Neutrophil (primary cell): ENCODE measurements at regions not wholly inside any gene's neighbourhood (a gene's known extent, or its start where the extent isn't known, plus 50 kb on each side); places are given as distances from the start of the nearest gene placed in this dataset.

ENCODE experiments used
- H3K27ac ChIP-seq: fragments of 200-600 bp; sonication (generic); 2 replicates; pipeline ENCODE4 v1.5.1; 2016; ENCODE audit warnings: mild to moderate bottlenecking, moderate library complexity
- H3K27me3 ChIP-seq: fragments of 200-600 bp; sonication (generic); 2 replicates; pipeline ENCODE4 v1.6.0; 2016; ENCODE audit warnings: mild to moderate bottlenecking
- H3K36me3 ChIP-seq: fragments of 200-600 bp; sonication (generic); 2 replicates; pipeline ENCODE4 v1.5.1; 2017
- H3K4me1 ChIP-seq, 2 experiments: fragments of 200-600 bp in 1 of 2; sonication (generic) in 1 of 2; 1 replicate in 1 of 2; 2 replicates in 1 of 2; pipeline versions ENCODE4 v1.5.1 to v1.6.1; 2013 to 2016; ENCODE audit warnings: low read depth in 1 of 2, low read length in 1 of 2, mild to moderate bottlenecking in 1 of 2, moderate library complexity in 1 of 2; ENCODE audit not compliant: control insufficient read depth in 1 of 2, insufficient read depth in 1 of 2
- H3K4me3 ChIP-seq, 2 experiments: fragments of 200-600 bp in 1 of 2; sonication (generic) in 1 of 2; 1 replicate in 1 of 2; 2 replicates in 1 of 2; pipeline ENCODE4 v1.5.1; 2013 to 2016; ENCODE audit warnings: low read depth in 1 of 2, low read length in 1 of 2, mild to moderate bottlenecking in 1 of 2, moderate library complexity in 1 of 2
- H3K9me3 ChIP-seq: fragments of 200-600 bp; sonication (generic); 2 replicates; pipeline ENCODE4 v1.5.1; 2016
- TF ChIP-seq, protein P1 (sequence below): fragments of 200-600 bp; sonication (generic); IDR thresholded peaks from 2 replicates; pipeline ENCODE4 v1.5.1; 2016; ENCODE audit warnings: antibody characterized with exemption

DNA sequence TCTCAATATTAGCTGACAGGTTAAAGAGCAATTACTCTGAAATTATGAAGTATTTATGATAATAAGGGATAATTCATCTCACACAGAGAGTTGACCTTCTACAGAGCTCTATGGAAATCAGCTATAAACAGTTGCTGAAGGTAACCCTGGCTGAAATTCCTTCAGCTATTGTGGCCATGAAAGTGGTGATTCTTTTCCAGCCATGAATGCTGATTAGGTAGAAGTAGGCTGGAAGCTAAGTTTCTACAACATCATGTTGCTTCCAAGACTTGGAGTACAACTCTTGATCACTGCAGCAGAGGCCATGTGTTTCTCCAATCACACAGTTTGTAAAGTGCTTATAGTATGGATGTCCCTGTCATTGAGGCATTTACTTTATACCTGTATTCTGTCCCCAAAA lies 2128.9 kb downstream of the MRPL39 start:
- no peak overlapping the region for H3K27ac ChIP-seq
- no peaks in the 10 kb centered on the region for H3K4me1 ChIP-seq
- no peak overlapping the region for H3K4me3 ChIP-seq
- no peaks in the 10 kb centered on the region for H3K9me3 ChIP-seq
- TF ChIP-seq, protein P1, sequence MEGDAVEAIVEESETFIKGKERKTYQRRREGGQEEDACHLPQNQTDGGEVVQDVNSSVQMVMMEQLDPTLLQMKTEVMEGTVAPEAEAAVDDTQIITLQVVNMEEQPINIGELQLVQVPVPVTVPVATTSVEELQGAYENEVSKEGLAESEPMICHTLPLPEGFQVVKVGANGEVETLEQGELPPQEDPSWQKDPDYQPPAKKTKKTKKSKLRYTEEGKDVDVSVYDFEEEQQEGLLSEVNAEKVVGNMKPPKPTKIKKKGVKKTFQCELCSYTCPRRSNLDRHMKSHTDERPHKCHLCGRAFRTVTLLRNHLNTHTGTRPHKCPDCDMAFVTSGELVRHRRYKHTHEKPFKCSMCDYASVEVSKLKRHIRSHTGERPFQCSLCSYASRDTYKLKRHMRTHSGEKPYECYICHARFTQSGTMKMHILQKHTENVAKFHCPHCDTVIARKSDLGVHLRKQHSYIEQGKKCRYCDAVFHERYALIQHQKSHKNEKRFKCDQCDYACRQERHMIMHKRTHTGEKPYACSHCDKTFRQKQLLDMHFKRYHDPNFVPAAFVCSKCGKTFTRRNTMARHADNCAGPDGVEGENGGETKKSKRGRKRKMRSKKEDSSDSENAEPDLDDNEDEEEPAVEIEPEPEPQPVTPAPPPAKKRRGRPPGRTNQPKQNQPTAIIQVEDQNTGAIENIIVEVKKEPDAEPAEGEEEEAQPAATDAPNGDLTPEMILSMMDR = no peak
- no peaks in the 10 kb centered on the region for H3K36me3 ChIP-seq
- no peaks in the 10 kb centered on the region for H3K27me3 ChIP-seq

DNA sequence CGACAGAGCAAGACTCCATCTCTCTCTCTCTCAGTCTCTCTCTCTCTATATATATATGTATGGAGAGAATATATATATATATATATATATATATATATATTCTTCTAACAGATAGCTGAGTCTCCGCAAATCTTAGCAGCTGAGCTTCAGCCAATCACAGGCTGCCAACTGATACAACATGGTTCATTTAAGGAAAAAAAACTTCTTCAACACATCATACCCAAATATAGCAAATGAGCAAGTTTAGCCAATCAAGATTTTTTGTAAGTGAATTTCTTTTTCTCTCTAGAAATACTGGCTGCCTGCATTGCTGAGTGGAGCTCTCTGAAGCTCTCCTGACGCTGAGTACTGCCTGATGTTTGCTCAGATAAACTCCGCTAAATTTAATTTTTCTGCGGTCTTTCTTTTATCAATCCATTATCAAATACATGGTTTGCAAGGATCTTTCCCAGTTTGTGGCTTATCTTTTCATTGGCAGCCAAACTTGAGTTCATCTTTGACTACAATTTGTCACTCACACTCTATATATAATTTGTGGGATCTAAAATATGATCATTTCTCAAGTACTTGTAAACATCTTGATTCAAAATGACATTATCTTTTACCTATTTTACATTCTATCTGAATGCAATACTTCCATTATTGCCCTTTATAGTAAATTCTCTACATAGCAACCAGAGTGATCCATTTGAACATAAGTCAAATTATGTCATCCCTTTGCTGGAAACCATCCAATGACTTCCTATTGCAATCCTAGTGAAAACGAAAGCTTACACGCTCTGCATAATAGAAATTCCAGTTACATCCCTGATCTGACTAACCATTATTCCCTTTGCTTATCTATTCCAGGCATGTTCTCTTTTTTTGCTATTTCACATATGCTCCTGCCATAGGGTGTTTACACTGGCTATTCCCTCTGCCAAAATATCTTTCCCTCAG lies 2131.7 kb downstream of the MRPL39 start:
- Histone ChIP-seq H3K27me3 (no peaks in the 10 kb centered on the region), H3K36me3 (no peaks in the 10 kb centered on the region), H3K4me3 (no peak overlapping the region), H3K27ac (no peak overlapping the region), H3K4me1 (no peaks in the 10 kb centered on the region), H3K9me3 (no peaks in the 10 kb centered on the region)
- TF ChIP-seq, protein P1 = no peak

DNA sequence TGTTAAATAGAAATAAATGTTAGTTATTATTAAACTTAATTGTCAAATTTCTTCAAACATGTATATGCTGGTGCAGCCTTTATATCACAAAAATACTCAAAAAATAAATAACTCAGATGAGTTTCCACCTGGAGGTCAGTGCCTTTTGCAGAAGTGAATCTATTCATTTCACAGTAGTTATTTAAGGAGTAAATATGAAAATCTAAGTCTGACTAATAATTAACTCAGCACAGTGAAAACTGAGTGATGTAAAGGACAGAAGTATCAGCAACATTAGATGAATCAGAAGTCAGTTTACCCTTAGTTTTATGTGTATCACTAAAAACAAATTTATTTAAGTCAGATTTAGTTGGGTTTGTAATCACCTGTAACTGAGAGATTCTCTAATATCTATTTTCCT lies 2135.4 kb downstream of the MRPL39 start:
- Histone ChIP-seq H3K27ac (no peak overlapping the region), H3K4me3 (no peak overlapping the region), H3K36me3 (no peaks in the 10 kb centered on the region), H3K27me3 (no peaks in the 10 kb centered on the region), H3K9me3 (no peaks in the 10 kb centered on the region), H3K4me1 (no peaks in the 10 kb centered on the region)
- TF ChIP-seq, protein P1 = no peak

DNA sequence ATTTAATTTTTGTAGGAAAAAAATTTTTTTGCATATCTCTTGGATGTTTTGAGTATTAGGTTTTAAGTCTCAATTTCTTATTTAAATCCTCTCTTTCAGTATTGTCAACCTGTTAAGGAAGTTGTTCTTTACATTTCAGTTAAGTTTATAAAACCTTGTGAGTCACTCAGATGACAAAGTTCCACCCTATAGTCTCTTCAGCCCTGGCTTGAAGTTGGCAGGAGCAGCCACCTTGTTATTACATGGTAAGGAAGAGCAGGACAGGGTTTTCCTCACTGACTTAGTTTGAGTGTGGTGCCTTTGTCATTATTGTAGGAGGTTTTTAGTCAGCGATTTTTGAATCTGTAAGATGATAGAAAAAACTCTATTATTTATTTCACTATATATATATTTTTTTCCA lies 2143.9 kb downstream of the MRPL39 start:
- TF ChIP-seq, protein P1 = no peak
- Histone ChIP-seq H3K27ac (no peak overlapping the region), H3K9me3 (no peaks in the 10 kb centered on the region), H3K36me3 (no peaks in the 10 kb centered on the region), H3K4me3 (no peak overlapping the region), H3K4me1 (no peaks in the 10 kb centered on the region), H3K27me3 (no peaks in the 10 kb centered on the region)

DNA sequence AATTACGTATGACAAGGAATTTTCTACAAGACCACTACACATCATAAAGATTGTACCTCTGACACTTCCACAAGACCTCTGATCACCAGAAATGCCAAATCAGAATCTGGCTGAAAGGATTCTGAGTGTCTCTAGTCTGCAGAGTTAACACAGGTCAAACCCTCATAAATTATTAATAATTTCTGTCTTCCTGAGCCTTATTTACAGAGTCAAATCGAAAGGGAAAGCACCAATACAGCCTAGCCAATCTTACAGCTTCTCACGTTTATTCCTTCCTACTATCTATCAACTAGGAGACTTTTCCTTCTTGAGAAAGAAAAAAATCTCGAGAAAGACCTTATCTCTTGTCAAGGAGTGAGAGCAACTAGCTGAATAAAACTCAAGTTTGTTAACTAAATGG lies 2151.6 kb downstream of the MRPL39 start:
- TF ChIP-seq, protein P1 = no peak
- H3K9me3 ChIP-seq = no peaks in the 10 kb centered on the region

More for the DNA sequence above, 2151.6 kb downstream of the MRPL39 start:
- H3K27me3 ChIP-seq = no peaks in the 10 kb centered on the region
- no peaks in the 10 kb centered on the region for H3K4me1 ChIP-seq
- no peak overlapping the region for H3K27ac ChIP-seq
- H3K36me3 ChIP-seq = no peaks in the 10 kb centered on the region
- H3K4me3 ChIP-seq = no peak overlapping the region
